Lung microvascular endothelial cell (primary cell): ENCODE measurements at regions not wholly inside any gene's neighbourhood (a gene's known extent, or its start where the extent isn't known, plus 50 kb on each side); places are given as distances from the start of the nearest gene placed in this dataset.
A peak's percentile ranks its signal among the peaks of the same experiment; 100 is the strongest.

ENCODE experiments used
- DNase-seq, 2 donors: peaks; one replicate each; pipeline versions ENCODE4 v3.0.0 to v3.0.0-alpha.2; 2010; ENCODE audit warnings: low read depth in 2 of 2

- DNase-seq = peak in 1 of 2 donors; percentile 28
Observed at GRCh38 chrX:42096265-42096920, 173.0 kb upstream of the CASK start.

GRCh38 chrX:42094218-42094617, 170.9 kb upstream of the CASK start:
- DNase-seq = no peak

- peak in 1 of 2 donors; percentile 0 for DNase-seq
Observed at GRCh38 chrX:42093756-42094155, 170.4 kb upstream of the CASK start.

GRCh38 chrX:42090395-42090794, 167.0 kb upstream of the CASK start:
- DNase-seq = no peak

- no peak for DNase-seq
Observed at GRCh38 chrX:42089031-42089430, 165.7 kb upstream of the CASK start.

GRCh38 chrX:42087960-42088359, 164.6 kb upstream of the CASK start:
- DNase-seq = no peak

- peak in 1 of 2 donors; percentile 35 for DNase-seq
Observed at GRCh38 chrX:42085836-42086235, 162.5 kb upstream of the CASK start.

GRCh38 chrX:42079968-42080367, 156.6 kb upstream of the CASK start:
- no peak for DNase-seq

GRCh38 chrX:42077675-42078074, 154.3 kb upstream of the CASK start:
- DNase-seq = no peak

- DNase-seq = no peak
Observed at GRCh38 chrX:42075032-42075431, 151.7 kb upstream of the CASK start.

GRCh38 chrX:42073448-42073847, 150.1 kb upstream of the CASK start:
- no peak for DNase-seq

GRCh38 chrX:42070866-42071265, 147.5 kb upstream of the CASK start:
- DNase-seq = no peak

- no peak for DNase-seq
Observed at GRCh38 chrX:42054256-42054655, 130.9 kb upstream of the CASK start.

- no peak for DNase-seq
Observed at GRCh38 chrX:42050345-42050744, 127.0 kb upstream of the CASK start.

GRCh38 chrX:42047886-42048285, 124.5 kb upstream of the CASK start:
- DNase-seq = no peak

- no peak for DNase-seq
Observed at GRCh38 chrX:42028109-42028508, 104.8 kb upstream of the CASK start.

GRCh38 chrX:42027367-42028000, 104.1 kb upstream of the CASK start:
- no peak for DNase-seq

- DNase-seq = peak in 1 of 2 donors; percentile 67
Observed at GRCh38 chrX:42025861-42026260, 102.5 kb upstream of the CASK start.

- DNase-seq = no peak
Observed at GRCh38 chrX:42023122-42023521, 99.8 kb upstream of the CASK start.

GRCh38 chrX:42022158-42022557, 98.8 kb upstream of the CASK start:
- no peak for DNase-seq

- DNase-seq = no peak
Observed at GRCh38 chrX:42021058-42021457, 97.7 kb upstream of the CASK start.

- peak in 1 of 2 donors; percentile 3 for DNase-seq
Observed at GRCh38 chrX:42020225-42020624, 96.9 kb upstream of the CASK start.

- no peak for DNase-seq
Observed at GRCh38 chrX:42017971-42018370, 94.6 kb upstream of the CASK start.
